Mammary epithelial cell (primary cell): ENCODE measurements at regions not wholly inside any gene's neighbourhood (a gene's known extent, or its start where the extent isn't known, plus 50 kb on each side); places are given as distances from the start of the nearest gene placed in this dataset.

ENCODE experiments used
- CTCF ChIP-seq, 2 donors: IDR thresholded peaks in 1 of 2; conservative IDR thresholded peaks in 1 of 2; 2 replicates each; pipeline ENCODE4 v1.5.1; 2011 to 2012; ENCODE audit warnings: inconsistent platforms in 2 of 2, low read length in 2 of 2, mild to moderate bottlenecking in 2 of 2, control low read depth in 1 of 2, low read depth in 1 of 2; ENCODE audit not compliant: insufficient read depth in 1 of 2; ENCODE audit errors: extremely low read depth in 1 of 2
- EZH2 ChIP-seq: IDR thresholded peaks from 2 replicates; pipeline ENCODE4 v1.6.1; 2012; ENCODE audit warnings: low read length, inconsistent platforms, borderline replicate concordance

- no peak for TF ChIP-seq CTCF (conservative IDR thresholded peaks at IDR 0.05 in 1 of 2, IDR thresholded peaks at IDR 0.05 in 1 of 2; ENCODE audit: extremely low read depth in 1 of 2, insufficient read depth in 1 of 2, low read depth in 1 of 2, low read length in 2 of 2)
- TF ChIP-seq EZH2, result no peak
Measured at GRCh38 chr17:83189044-83190003, 109.9 kb downstream of the METRNL start.
